IMR-90 (cell line): ENCODE measurements at regions not wholly inside any gene's neighbourhood (a gene's known extent, or its start where the extent isn't known, plus 50 kb on each side); places are given as distances from the start of the nearest gene placed in this dataset.

Experiments
- ATAC-seq: fragments of 200-7000 bp; cut with Tn5 transposase; 2 replicates; pipeline ENCODE4 v1.9.1; 2020; ENCODE audit warnings: low read depth, mild to moderate bottlenecking, moderate library complexity
- BruUV-seq: library from RNA; stranded (reverse); fragments of 400-500 nt; replicated peaks from 2 replicates; lab custom pipeline; 2021; lab: Mats Ljungman, UMichigan
- CTCF ChIA-PET: fragments of 300-600 bp; formaldehyde crosslinking; extraction: SDS; loops from one replicate; lab custom pipeline; 2021; ENCODE audit warnings: antibody characterized with exemption; lab: Yijun Ruan, JAX
- POLR2A ChIA-PET: fragments of 300-600 bp; sonication (Branson Sonifier 250); formaldehyde crosslinking; loops from one replicate; lab custom pipeline; 2022; ENCODE audit warnings: antibody characterized with exemption; ENCODE audit not compliant: unreplicated experiment; lab: Charles Lee
- DNase-seq: peaks from one replicate; pipeline ENCODE4 v3.0.0; 2013
- H2AFZ ChIP-seq: replicated peaks from 2 replicates; pipeline ENCODE3; 2013; ENCODE audit warnings: low read length, mild to moderate bottlenecking; ENCODE audit not compliant: poor library complexity
- H2AK5ac ChIP-seq: 2 replicates; pipeline ENCODE4 v1.6.1; 2013; ENCODE audit warnings: low read depth, low read length, inconsistent platforms
- H2AK9ac ChIP-seq: replicated peaks from 2 replicates; pipeline ENCODE3; 2013; ENCODE audit warnings: mild to moderate bottlenecking, low read depth, low read length, moderate library complexity; ENCODE audit not compliant: poor library complexity
- H2BK120ac ChIP-seq: 2 replicates; pipeline ENCODE4 v1.6.1; 2013; ENCODE audit warnings: low read depth, low read length, inconsistent platforms
- H2BK15ac ChIP-seq: 3 replicates; pipeline ENCODE4 v1.6.1; 2013; ENCODE audit warnings: low read depth, low read length, inconsistent platforms
- H2BK20ac ChIP-seq: 2 replicates; pipeline ENCODE4 v1.6.1; 2013; ENCODE audit warnings: low read depth, mild to moderate bottlenecking, inconsistent platforms, low read length, moderate library complexity
- H2BK5ac ChIP-seq: 2 replicates; pipeline ENCODE4 v1.6.1; 2013; ENCODE audit warnings: mild to moderate bottlenecking, low read depth, low read length, inconsistent platforms; ENCODE audit not compliant: poor library complexity, severe bottlenecking
- H3K14ac ChIP-seq: replicated peaks from 2 replicates; pipeline ENCODE4 v1.6.1; 2013; ENCODE audit warnings: low read depth, low read length, inconsistent platforms
- H3K18ac ChIP-seq: 2 replicates; pipeline ENCODE4 v1.6.1; 2013; ENCODE audit warnings: low read depth, low read length, control low read depth
- H3K23ac ChIP-seq: 2 replicates; pipeline ENCODE4 v1.6.1; 2013; ENCODE audit warnings: low read depth, low read length, inconsistent platforms
- H3K27ac ChIP-seq: 2 replicates; pipeline ENCODE4 v1.5.1; 2013; ENCODE audit warnings: mild to moderate bottlenecking, control low read depth, low read length; ENCODE audit not compliant: insufficient read depth
- H3K27me3 ChIP-seq: 2 replicates; pipeline ENCODE4 v1.6.1; 2013; ENCODE audit warnings: low read length; ENCODE audit not compliant: control insufficient read depth, insufficient read depth
- H3K36me3 ChIP-seq: 2 replicates; pipeline ENCODE4 v1.6.1; 2013; ENCODE audit warnings: low read length, mixed read lengths; ENCODE audit not compliant: control insufficient read depth, insufficient read depth
- H3K4ac ChIP-seq: 2 replicates; pipeline ENCODE4 v1.6.1; 2013; ENCODE audit warnings: low read depth, low read length, inconsistent platforms
- H3K4me1 ChIP-seq: 2 replicates; pipeline ENCODE4 v1.6.1; 2013; ENCODE audit warnings: low read length, mixed read lengths; ENCODE audit not compliant: control insufficient read depth, insufficient read depth
- H3K4me2 ChIP-seq: 2 replicates; pipeline ENCODE4 v1.6.1; 2013; ENCODE audit warnings: low read depth, mild to moderate bottlenecking, control low read depth, low read length, moderate library complexity
- H3K4me3 ChIP-seq: 2 replicates; pipeline ENCODE4 v1.5.1; 2013; ENCODE audit warnings: low read depth, mild to moderate bottlenecking, control low read depth, low read length, moderate library complexity; ENCODE audit not compliant: insufficient read depth
- H3K56ac ChIP-seq: 2 replicates; pipeline ENCODE4 v1.6.1; 2013; ENCODE audit warnings: low read length, inconsistent platforms; ENCODE audit not compliant: insufficient read depth; ENCODE audit errors: extremely low read depth
- H3K79me1 ChIP-seq, 2 experiments: 2 replicates each; pipeline ENCODE4 v1.6.1; 2013; ENCODE audit warnings: low read length in 2 of 2, inconsistent platforms in 1 of 2, low read depth in 1 of 2
- H3K9ac ChIP-seq: 2 replicates; pipeline ENCODE4 v1.6.1; 2013; ENCODE audit warnings: low read depth, low read length, control low read depth
- H3K9me1 ChIP-seq: 2 replicates; pipeline ENCODE4 v1.6.1; 2013; ENCODE audit warnings: low read length, inconsistent platforms; ENCODE audit not compliant: insufficient read depth
- H3K9me3 ChIP-seq: 2 replicates; pipeline ENCODE4 v1.6.1; 2013; ENCODE audit warnings: low read length; ENCODE audit not compliant: control insufficient read depth, insufficient read depth
- H4K20me1 ChIP-seq: 2 replicates; pipeline ENCODE4 v1.6.1; 2013; ENCODE audit warnings: low read length, inconsistent platforms; ENCODE audit not compliant: insufficient read depth
- H4K5ac ChIP-seq: 2 replicates; pipeline ENCODE4 v1.6.1; 2013; ENCODE audit warnings: mild to moderate bottlenecking, low read depth, low read length, control low read depth
- H4K8ac ChIP-seq, 2 experiments: 2 replicates each; pipeline ENCODE4 v1.6.1; 2013; ENCODE audit warnings: low read depth in 2 of 2, low read length in 2 of 2, control low read depth in 1 of 2, inconsistent platforms in 1 of 2
- H4K91ac ChIP-seq: 2 replicates; pipeline ENCODE4 v1.6.1; 2013; ENCODE audit warnings: low read depth, low read length, inconsistent platforms; ENCODE audit not compliant: insufficient read depth
- BHLHE40 ChIP-seq: fragments of 150-350 bp; IDR thresholded peaks from 2 replicates; pipeline ENCODE4 v1.6.1; 2016; ENCODE audit warnings: mild to moderate bottlenecking, low read depth, low read length
- CHD1 ChIP-seq: IDR thresholded peaks from 2 replicates; pipeline ENCODE4 v1.6.1; 2012; ENCODE audit warnings: low read depth, low read length, improper control_type of control experiment
- ELK1 ChIP-seq: fragments of 150-350 bp; IDR thresholded peaks from 2 replicates; pipeline ENCODE4 v1.6.1; 2016; ENCODE audit warnings: low read depth, mild to moderate bottlenecking, low read length, moderate library complexity, borderline replicate concordance
- FOS ChIP-seq: fragments of 150-350 bp; IDR thresholded peaks from 2 replicates; pipeline ENCODE4 v1.6.1; 2016; ENCODE audit warnings: low read depth, low read length
- MAZ ChIP-seq: IDR thresholded peaks from 2 replicates; pipeline ENCODE4 v1.6.1; 2012; ENCODE audit warnings: low read depth, mild to moderate bottlenecking, low read length, improper control_type of control experiment, moderate library complexity, borderline replicate concordance
- MXI1 ChIP-seq: IDR thresholded peaks from 2 replicates; pipeline ENCODE4 v1.6.1; 2012; ENCODE audit warnings: low read depth, mild to moderate bottlenecking, low read length, moderate library complexity, borderline replicate concordance
- RCOR1 ChIP-seq: IDR thresholded peaks from 2 replicates; pipeline ENCODE4 v1.6.1; 2012; ENCODE audit warnings: mild to moderate bottlenecking, low read length, improper control_type of control experiment; ENCODE audit not compliant: insufficient replicate concordance
- SMC3 ChIP-seq: fragments of 150-350 bp; IDR thresholded peaks from 2 replicates; pipeline ENCODE4 v1.6.1; 2016; ENCODE audit warnings: low read depth, mild to moderate bottlenecking, antibody characterized with exemption, low read length, moderate library complexity
- USF2 ChIP-seq: fragments of 150-350 bp; IDR thresholded peaks from 2 replicates; pipeline ENCODE4 v1.6.1; 2017; ENCODE audit warnings: mild to moderate bottlenecking, antibody characterized with exemption, low read length, low read depth
- WGBS, 2 experiments: methylation state at CpG; one replicate each; pipeline versions ENCODE4 v1.1.5 to v1.1.7; 2013; ENCODE audit warnings: missing lambda C conversion rate in 2 of 2; ENCODE audit not compliant: insufficient read length in 1 of 2; ENCODE audit errors: extremely low coverage in 2 of 2; 5-methylcytosine and 5-hydroxymethylcytosine counted together
- dilution Hi-C: fragments of 300-500 bp; cut with HindIII; formaldehyde crosslinking; loops from one replicate; pipeline ENCODE4 v1.14.3; 2018; ENCODE audit warnings: low sequenced_read_pairs; ENCODE audit not compliant: unreplicated experiment
- in situ Hi-C: fragments of 300-500 bp; cut with MboI; formaldehyde crosslinking; loops from 3 replicates; pipeline ENCODE4 v1.14.3; 2019; ENCODE audit warnings: low sequenced_read_pairs, inconsistent platforms, mixed read lengths
- intact Hi-C: fragments of 100-400 bp; cut with micrococcal nuclease; formaldehyde crosslinking; loops from 2 replicates; pipeline ENCODE4 v1.10.0; 2022

GRCh38 chr1:193365966-193366365, 179.6 kb upstream of the B3GALT2 start:
- H3K18ac ChIP-seq, result no peak overlapping the region
- H3K4me3 ChIP-seq, result no peak overlapping the region
- dilution Hi-C loops (no loop called here), intact Hi-C loops (no loop called here), in situ Hi-C loops (no loop called here)
- no peak overlapping the region for H2BK20ac ChIP-seq
- no peaks in the 10 kb centered on the region for H3K9me3 ChIP-seq
- H3K9ac ChIP-seq, result no peak overlapping the region
- POLR2A ChIA-PET, result no interaction called here
- DNase-seq, result no peak
- H3K27ac ChIP-seq, result no peak overlapping the region
- H4K5ac ChIP-seq, result no peak overlapping the region
- 100% methylated on average over 2 of the region's 2 CpGs; no CpG with 5 or more reads in 1 of the 2 experiments for WGBS, 2 experiments
- H3K4me1 ChIP-seq, result 0 out of 2 replicates have a peak, but pooled peaks cover 1% of the 10 kb centered on the region
- no peak overlapping the region for H3K4ac ChIP-seq
- H3K23ac ChIP-seq, result no peak overlapping the region
- H4K91ac ChIP-seq, result no peak overlapping the region
- H3K9me1 ChIP-seq, result no peaks in the 10 kb centered on the region
- CTCF ChIA-PET, result no interaction called here
- H3K79me1 ChIP-seq, result no peaks in the 10 kb centered on the region
- no peak overlapping the region for H3K4me2 ChIP-seq
- no peaks in the 10 kb centered on the region for H3K36me3 ChIP-seq
- no peak overlapping the region for H3K14ac ChIP-seq
- H2AFZ ChIP-seq, result no peak overlapping the region
- H2BK120ac ChIP-seq, result no peak overlapping the region
- no peak for ATAC-seq
- H2BK5ac ChIP-seq, result no peak overlapping the region
- TF ChIP-seq USF2, result no peak
- no peak for TF ChIP-seq MAZ
- TF ChIP-seq FOS, result no peak
- no peak for TF ChIP-seq BHLHE40
- TF ChIP-seq CHD1, result no peak
- TF ChIP-seq ELK1, result no peak
- no peak for TF ChIP-seq SMC3
- TF ChIP-seq MXI1, result no peak
- TF ChIP-seq RCOR1, result no peak
- H2AK5ac ChIP-seq, result no peak overlapping the region
- no peaks in the 10 kb centered on the region for H3K27me3 ChIP-seq
- H4K8ac ChIP-seq, result no peak overlapping the region
- H2BK15ac ChIP-seq, result no peak overlapping the region
- H4K20me1 ChIP-seq, result no peaks in the 10 kb centered on the region
- no TSS peak for BruUV-seq
- H2AK9ac ChIP-seq, result no peak overlapping the region
- H3K56ac ChIP-seq, result no peak overlapping the region
